ENCODE measurements at regions not wholly inside any gene's neighbourhood (a gene's known extent, or its start where the extent isn't known, plus 50 kb on each side); places are given as distances from the start of the nearest gene placed in this dataset.

DNA sequence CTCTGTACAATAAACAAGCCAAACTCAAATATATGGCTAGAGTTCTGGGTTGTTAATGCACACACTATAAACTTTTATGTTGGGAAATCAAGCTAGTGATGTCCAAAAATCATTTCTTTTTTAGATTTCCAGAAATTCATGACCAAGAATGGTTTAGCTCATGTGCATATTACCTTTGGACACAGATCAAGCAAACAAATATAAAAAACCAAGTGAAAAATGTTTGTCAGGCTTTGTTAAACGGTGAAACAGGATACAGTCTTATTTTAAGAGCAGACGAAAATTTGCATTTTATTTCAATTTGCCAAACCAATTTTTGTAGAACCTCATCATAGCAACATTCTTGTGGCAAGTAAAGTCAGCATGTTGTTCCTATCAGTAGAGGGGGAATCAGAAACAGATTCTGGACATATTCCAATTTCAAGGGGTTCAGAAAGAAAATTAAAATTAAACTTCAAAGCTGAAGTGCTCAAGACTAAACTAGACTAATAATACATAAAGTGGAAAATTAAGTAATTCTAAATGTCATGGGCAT lies 413.6 kb downstream of the TRIML1 start:
- DNase-seq (ENCODE audit: low read depth) = no peak

DNA sequence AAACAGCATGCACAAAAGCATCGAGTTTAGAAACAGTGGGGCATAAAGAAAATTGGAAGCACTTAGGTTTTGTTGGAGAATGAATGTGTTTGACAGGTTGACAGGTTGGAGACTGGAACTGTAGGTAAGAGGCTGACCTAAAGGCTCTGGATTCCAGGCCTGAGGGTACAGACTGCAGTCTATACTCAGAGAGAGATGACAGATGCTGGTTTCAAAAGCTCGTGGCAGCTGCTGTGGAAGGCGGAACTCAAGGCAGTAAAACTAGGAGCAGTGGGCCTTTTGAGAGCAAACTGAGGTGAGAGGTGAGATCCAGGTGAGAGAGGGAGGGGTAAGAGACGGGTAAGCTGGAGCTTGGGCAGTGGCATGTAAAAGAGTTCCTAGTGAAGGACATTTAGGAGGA lies 415.2 kb downstream of the TRIML1 start:
- no peak for DNase-seq (ENCODE audit: low read depth)

DNA sequence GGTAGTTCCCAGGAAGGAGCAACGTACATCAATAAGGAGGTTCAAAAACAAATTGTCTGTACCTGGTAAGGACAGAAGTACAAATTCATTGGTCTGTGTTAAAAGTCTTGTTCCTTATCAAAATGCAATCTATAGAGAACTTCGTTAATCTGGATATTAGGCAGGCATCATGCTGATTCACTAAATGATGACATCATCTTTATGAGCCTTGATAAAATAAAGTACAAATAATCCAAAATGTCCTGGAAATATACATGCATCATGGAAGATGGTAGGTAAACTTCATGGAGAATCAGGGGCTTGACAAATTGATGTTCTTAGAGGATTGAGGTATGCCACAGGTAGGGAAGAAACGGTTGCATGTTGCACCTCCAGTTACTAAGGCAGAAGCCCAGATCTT lies 433.9 kb downstream of the TRIML1 start:
- DNase-seq (ENCODE audit: low read depth) = no peak

DNA sequence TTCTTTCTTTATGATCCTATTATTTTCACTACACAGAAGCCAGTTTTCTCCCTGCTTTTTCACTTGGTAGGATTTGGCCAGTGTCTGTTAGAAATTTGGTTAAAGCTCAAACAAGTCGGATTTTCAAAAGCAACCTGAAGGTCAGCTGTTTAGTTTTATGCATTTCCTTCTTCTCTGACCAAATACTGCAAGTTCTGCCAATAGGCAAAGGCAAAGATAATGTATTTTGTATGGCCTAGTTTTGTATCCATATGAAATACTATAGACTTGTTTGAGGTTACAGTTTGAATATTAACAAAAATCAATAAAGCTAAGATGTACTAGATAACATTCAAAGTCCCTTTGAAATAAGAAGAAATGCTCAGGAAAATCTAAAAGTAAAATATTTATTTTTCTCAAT lies 439.4 kb downstream of the TRIML1 start:
- no peak for DNase-seq (ENCODE audit: low read depth)

DNA sequence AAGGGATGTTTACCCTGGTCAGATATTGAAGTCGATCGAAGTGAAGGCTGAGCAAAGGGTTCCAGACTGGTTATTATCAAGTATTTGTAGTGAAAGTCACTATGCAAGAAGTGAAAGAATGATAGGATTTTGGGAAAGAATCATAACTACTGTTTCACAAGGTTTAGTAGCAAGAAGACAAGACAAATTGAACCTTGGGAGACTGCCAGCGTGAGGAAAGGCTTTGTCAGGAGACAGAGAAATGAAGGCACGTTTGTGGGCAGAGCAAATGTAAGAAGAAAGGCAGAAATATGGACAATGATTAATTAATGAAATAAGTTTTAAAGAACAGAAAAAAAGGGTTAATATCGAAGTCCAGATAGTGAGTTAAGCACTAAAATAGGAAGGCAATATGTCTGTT lies 456.8 kb downstream of the TRIML1 start:
- DNase-seq (ENCODE audit: low read depth) = no peak

DNA sequence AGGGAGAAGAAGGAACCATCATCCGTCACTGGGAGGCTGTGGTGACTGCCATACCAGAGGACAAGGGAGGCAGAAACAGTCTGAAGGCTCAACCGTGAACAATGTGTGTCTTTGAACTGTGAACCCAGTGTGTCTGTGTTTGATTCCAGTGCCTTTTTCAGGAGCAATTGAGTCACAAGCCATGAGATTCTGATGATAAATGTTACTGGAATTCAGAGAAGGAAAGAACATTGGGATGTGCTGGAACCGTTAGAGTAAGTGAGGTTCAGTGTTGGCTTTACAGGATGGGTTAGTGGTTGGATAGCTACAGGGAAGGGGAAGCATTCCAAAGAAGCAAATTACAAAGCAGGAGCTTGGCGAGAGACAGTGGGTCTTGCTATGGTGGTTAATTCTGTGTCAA lies 464.4 kb downstream of the TRIML1 start:
- DNase-seq (ENCODE audit: low read depth) = no peak

DNA sequence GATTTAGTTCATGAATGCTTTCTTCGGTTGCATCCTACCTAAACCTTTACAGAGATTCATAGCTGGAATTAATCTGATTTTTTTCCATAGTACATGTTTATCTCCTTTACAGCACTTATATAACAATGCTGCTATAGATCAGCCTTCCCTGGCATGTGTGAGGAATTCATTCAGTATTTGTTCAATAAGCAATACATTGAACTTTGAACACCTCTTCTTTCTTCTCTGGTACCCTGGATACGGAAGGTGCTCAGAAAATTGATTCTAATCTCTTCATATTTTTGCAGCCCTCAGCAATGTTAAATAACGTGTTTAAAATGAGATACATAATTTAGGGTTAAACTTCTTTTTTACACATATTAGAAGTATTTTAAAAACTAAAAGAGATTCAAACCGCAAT lies 467.4 kb downstream of the TRIML1 start:
- DNase-seq (ENCODE audit: low read depth) = no peak

DNA sequence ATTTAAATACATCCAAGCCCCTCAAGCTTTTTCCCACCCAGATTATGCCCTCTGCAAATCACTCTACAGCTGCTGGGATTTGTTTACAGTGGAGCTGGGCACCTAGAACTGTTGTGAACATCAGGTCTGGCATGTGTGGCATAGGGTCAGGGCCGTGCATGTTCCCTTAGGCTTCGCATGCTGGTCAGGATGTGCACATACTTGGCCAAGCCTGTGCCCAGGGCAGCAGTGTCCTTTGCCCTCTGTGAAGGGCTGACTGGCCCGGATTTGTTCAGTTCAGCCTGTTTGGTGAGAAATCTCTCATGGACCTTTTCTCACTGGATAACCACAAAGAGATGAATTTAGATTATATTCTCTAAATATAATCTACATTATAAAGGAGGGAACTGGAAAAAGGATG lies 471.9 kb downstream of the TRIML1 start:
- no peak for DNase-seq (ENCODE audit: low read depth)

DNA sequence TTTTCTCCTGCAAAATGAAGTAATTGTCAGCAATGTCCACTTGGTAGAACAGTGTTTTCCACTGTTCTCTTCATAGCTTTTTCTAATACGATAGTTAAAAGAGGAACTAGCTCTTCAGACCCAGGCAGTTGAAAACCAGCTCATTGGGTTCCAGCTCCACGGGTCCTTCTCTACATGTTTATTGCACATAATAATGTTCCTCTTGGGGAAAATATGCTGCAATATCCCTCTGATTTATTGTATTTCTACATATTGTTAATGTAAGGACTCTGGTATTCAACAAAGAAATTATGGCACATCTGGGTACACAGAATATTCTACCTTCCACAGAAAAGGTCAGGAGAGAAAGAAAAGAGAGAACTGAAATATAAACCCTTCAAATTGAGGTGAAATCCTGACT lies 473.4 kb downstream of the TRIML1 start:
- no peak for DNase-seq (ENCODE audit: low read depth)

DNA sequence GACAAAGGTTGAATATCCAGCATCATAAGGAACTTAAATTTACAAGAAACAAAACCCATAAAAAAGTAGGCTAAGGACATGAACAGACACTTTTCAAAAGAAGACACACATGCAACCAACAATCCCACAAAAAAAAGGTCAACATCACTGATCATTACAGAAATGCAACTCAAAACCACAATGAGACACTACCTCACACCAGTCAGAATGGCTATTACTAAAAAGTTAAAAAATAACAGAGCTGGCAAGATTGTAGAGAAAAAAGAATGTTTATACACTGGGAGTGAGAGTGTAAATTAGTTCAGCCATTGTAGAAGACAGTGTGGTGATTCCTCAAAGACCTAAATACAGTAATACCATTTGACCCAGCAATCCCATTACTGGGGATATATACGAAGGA lies 474.7 kb downstream of the TRIML1 start:
- no peak for DNase-seq (ENCODE audit: low read depth)

DNA sequence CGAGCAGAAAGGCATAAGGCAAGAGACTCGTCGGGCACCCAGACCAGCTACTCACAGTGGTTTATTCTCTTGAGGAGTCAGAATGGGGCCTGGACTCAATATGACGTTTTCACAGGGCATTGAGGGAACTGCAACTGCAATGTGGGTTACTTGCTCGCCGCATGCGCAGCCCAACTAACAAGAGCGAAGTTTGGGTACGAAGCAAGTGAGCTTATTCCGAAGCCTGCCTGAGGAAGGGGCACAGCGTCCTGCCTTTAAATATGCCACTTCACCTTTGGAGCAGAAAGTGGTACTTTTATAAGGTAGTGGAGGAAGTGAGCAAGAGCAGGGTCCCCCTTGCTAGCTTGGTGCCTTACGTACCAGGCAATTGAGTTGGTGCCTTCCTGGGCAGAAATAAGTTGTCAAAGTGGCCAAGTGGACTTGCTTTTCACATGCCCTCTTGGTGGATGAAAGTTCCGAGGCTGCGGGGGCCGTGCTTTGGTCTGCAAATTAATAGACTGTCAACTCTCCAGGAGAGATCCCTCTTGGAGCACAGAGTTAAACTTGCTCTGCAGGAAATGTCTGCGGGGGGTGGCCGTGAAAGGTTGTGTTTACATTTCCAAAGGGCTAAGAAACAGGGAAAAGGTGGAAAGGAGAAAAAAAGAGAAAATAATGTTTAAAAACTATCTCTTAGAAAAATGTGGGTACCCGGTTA lies 480.4 kb downstream of the TRIML1 start:
- no peak for DNase-seq (ENCODE audit: low read depth)

DNA sequence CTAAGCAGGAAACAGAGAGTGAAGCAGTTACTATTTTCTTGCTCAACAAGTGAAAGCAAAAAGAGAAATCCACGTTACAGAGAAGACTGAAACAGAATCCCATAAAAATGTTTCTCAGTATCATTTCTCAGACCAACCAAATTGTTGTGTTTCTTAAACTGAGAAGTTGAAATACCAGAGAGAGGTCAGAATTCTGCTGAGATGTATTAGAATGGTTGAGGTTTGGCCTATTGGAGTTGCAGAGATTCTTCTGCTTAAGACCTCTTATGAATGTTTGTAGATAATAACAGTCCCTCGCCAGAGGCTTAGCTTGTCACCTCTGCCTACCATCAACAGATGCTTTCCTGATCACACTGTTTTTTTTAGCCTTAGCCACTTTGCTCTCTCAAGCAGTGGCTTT lies 481.4 kb downstream of the TRIML1 start:
- no peak for DNase-seq (ENCODE audit: low read depth)

DNA sequence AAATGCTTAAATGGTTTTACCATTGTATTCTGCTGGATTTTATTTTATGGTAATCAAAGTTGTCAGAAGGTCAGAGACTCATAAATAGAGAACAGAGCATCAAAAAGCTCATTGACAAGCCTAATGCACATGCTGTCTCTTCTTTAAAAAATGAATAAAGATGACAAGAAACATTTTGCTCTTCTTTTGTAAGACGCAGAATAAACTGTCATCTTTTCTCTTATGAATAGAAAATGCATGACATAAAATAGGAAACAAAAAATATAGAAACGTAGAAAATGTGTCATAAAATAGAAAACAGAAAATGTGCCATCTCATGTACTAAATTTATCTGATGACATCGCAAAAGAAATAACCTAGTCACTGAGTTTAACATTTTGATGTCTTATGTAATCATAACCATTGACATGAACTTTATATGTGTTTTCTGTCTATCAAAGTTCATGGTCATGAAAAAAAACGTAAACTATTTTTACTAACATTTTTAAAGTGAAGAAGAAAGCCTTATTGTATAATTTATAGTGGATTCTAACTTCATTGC lies 484.1 kb downstream of the TRIML1 start:
- no peak for DNase-seq (ENCODE audit: low read depth)

DNA sequence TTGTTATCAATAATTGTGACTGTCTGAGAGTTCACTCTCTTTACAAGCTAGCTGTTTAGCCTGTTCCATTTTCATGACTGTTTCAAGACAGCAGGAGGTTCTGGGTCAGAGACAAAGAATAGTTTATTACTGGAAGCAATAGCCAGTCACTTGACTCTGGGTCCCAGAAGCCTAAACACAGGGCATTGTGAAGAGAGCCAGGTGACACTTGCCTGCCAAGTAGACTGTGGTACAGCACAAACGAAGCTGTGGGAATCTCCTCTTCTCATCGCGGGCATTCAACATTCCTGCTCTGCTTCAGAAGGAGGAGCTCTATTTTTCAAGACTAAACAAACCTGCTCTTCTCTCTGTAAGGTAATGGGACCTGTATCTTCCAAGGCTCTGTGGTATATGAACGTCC lies 485.1 kb downstream of the TRIML1 start:
- no peak for DNase-seq (ENCODE audit: low read depth)

DNA sequence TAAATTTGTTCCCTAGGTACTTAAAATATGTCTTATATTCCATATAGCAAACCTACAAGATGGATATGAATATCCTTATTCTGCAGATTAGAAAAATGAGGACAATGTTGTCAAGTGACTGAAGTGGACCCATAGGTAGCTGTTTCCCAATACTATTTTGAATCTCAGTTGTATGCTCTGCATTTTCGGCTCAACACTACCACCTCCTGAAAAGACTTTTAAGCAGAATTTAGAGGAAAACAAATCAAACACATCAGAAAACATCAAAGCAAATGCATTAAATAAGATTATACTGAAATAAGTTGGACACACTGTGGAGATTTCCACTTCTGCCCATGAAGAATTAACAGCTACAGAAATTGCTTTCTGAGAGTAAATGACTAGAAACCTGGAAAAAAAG lies 488.7 kb downstream of the TRIML1 start:
- no peak for DNase-seq (ENCODE audit: low read depth)

DNA sequence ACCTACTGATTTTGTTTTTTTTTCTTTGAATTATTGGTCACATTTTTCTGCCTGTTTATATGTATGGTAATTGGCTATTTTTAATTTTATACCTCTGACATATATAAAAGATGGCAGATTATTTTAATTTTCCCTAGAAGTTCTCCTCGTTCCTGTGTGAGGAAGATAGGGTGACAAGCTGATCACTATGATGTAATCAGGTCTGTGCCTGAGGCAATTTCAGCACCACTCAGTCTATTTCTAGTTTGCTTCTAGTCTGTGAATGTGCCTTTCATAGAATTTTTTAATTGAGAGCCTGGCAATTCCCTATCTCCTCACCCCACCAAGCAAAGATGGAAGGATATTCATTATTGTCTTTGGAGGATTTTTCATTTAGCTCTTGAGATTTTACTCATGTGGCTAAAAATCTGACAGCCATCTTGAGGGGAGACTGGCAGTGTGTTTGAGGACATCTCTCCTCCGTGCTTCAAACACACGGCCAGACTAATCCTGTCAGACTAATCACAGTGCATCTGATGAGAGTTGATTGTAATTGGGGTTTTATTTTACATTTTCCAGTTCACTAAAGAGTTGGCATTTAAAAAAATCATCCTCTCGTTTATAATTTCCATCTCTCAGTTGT lies 500.3 kb downstream of the TRIML1 start:
- DNase-seq (ENCODE audit: low read depth) = no peak

DNA sequence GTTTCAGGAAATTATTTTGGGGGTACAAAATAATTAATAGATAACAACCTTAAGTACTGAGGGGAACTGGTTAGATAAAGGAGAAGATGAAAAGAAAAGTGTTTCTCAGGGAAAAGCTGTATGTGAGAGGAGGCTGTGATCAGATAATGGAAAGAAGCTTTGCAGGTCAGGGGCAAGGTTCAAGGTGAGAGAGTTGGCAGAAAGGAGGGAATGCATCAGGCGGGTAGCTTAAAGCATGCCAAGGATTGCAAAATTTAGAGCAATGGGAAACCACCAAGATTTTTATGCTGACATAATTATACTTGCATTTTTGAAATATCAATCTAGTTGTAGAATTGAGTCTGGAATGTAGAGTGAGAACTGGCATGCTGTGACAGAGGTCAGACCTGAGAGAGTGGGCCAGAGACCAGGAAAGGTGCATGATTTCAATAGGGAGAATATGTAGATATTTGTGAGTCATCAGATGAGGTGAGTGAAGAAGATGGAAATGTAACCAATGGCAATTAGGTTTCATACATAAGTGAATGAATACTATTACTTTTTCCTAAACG lies 508.7 kb downstream of the TRIML1 start:
- DNase-seq (ENCODE audit: low read depth) = no peak

DNA sequence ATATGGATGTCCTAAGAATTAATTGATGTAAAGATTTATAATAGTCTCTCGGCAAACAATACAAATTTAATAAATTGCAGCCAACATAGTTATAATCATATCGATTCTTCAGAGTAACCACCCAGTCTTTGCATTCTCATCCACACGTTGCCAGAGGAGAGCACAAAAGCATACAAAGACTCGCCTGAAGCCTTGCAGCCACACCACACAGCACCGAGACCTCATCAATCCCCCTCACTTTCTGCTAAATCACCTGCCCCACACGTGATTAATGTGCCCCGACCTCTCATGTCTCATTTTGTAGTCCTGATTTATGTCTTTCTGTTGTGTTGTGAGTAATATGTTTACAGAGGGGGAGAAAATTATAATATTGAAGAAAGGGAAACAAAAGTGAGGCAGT lies 510.4 kb downstream of the TRIML1 start:
- no peak for DNase-seq (ENCODE audit: low read depth)

DNA sequence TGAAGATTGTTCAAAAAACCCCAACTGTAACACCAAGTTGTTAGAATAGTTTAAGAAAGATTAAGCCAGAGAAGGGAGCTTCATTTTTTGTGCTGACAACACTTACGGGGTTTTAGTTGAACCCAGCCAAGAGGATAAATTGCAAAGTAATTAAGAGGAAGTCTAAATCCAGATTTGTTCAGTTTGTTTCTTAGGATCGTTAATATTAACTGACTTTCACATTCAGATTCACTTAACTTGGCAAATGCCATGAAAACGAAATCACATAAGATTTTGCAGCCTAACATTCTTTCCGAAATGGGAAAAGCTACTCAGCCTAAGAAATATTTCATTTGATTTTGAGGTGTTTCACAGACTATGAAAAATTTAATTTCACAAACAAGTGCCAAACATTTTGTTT lies 511.3 kb downstream of the TRIML1 start:
- DNase-seq (ENCODE audit: low read depth) = no peak

DNA sequence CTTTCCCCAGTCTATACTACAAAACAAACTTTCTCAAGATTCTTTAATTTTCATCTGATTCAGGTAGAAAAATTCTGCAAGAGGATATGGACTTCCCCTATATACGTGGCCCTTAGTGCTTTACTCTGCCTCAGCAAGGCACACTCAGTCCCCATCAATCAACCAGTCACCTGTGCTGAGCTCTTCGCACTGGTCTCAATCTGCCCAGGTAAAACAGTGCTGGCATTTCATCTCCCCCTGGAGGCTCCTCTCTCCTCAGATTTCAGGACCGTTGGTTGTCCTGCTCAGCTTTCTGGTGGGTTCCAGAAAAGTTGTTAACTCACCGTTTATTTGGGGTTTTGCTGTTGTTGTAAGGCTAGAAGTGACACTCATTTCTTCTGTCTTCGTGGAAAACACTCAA lies 518.1 kb downstream of the TRIML1 start:
- DNase-seq (ENCODE audit: low read depth) = no peak

DNA sequence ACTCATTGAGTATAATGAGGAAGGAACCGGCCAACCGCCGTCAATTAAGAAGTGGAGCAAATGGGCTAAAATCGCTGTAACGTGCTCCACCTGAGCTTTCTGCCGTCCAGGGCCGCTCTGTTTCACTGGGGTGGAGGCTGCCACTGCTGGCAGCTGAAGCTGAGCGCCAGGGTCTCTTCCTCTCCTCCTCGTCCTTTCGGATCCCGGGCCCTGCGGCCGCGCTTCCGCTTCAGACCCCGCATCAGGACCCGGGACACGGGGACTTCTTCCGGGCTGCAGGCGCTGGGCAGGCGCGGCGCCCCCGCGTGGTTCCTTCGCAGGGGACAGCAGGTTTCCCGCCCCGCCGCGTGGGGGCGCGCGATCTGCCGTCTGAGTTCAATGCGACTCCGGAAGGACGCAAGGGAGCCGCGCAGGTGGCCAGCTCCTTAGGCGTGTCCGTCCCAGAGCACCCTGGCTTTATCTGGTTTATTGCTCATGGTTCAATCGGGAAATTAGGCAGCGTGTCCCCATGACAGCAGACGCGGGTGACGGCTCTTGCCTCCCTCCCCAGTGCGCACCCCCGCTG lies 519.8 kb downstream of the TRIML1 start:
- no peak for DNase-seq (ENCODE audit: low read depth)

DNA sequence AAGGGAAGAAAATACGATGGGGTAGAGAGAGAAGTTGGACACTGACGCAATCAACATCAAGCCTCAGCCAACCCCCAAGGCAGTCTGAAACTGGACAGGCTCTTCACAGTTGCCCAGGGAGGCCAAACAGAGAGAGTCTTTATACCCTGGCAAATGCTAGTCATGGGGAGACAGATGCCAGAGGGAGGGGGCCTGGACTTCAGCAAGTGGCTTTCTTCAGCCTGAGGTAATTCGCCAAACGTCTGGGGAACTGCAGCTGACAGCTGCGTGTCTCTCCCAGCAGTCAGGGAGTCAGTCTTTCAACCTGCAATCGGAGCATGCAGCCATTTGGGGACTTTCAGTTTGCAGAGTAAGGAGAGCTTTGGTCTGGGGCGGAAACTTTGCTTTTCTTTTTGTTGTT lies 521.6 kb downstream of the TRIML1 start:
- DNase-seq (ENCODE audit: low read depth) = no peak

DNA sequence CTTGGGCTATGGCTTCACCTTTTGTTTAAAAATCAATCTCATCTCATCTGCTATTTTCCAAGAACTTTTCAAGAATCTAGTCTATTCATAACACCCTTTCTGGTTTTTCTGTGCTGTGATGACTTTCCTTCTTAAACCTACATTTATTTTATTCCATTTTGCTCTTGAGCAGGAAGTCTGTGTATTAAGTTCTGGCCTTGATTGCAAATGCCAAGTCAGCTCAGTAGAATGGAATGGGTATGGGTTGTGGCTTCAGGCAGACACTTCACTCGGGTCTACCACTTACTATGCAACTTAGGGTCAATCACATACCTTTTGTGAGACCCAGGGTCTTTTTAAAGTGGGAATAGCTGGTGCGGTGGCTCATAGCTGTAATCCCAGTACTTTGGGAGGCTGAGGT lies 522.3 kb downstream of the TRIML1 start:
- DNase-seq (ENCODE audit: low read depth) = no peak

All from activated T-cell treated with anti-CD3 and anti-CD28 coated beads for 1 hour (primary cell).